Keratinocyte (primary cell): ENCODE measurements at regions not wholly inside any gene's neighbourhood (a gene's known extent, or its start where the extent isn't known, plus 50 kb on each side); places are given as distances from the start of the nearest gene placed in this dataset.

Experiments used
- CTCF ChIP-seq, 3 experiments: IDR thresholded peaks in 1 of 3; conservative IDR thresholded peaks in 1 of 3; optimal IDR thresholded peaks in 1 of 3; 2 replicates in 2 of 3; 3 replicates in 1 of 3; pipeline versions ENCODE3 to v1.5.1; 2011; ENCODE audit warnings: low read length in 3 of 3, mild to moderate bottlenecking in 3 of 3, moderate library complexity in 2 of 3, control low read depth in 1 of 3, inconsistent platforms in 1 of 3; ENCODE audit not compliant: insufficient read depth in 2 of 3; ENCODE audit errors: extremely low read depth in 1 of 3
- EZH2 ChIP-seq: IDR thresholded peaks from one replicate; pipeline ENCODE4 v1.6.1; 2012; ENCODE audit warnings: inconsistent platforms, mild to moderate bottlenecking, low read length, moderate library complexity

- TF ChIP-seq CTCF (optimal IDR thresholded peaks at IDR 0.05 in 1 of 3, IDR thresholded peaks at IDR 0.05 in 1 of 3, conservative IDR thresholded peaks at IDR 0.05 in 1 of 3; ENCODE audit: extremely low read depth in 1 of 3, insufficient read depth in 2 of 3, low read length in 3 of 3) (no peak), EZH2 (no peak)
Observed at GRCh38 chr6:168808232-168808631, 367.2 kb downstream of the SMOC2 start.
